Endodermal cell (in vitro differentiated cells): ENCODE measurements at regions not wholly inside any gene's neighbourhood (a gene's known extent, or its start where the extent isn't known, plus 50 kb on each side); places are given as distances from the start of the nearest gene placed in this dataset.

Experiments used
- DNase-seq: peaks from one replicate; pipeline ENCODE4 v3.0.0-alpha.2; 2017
- H3K27ac ChIP-seq: 2 replicates; pipeline ENCODE4 v1.5.1; 2013; ENCODE audit warnings: mild to moderate bottlenecking, low read depth, low read length, moderate library complexity
- H3K27me3 ChIP-seq: 2 replicates; pipeline ENCODE4 v1.6.1; 2013; ENCODE audit warnings: mild to moderate bottlenecking, low read length, moderate library complexity; ENCODE audit not compliant: insufficient read depth, control insufficient read depth, poor library complexity, severe bottlenecking
- H3K36me3 ChIP-seq: 2 replicates; pipeline ENCODE4 v1.7.0; 2013; ENCODE audit warnings: mild to moderate bottlenecking, low read length, moderate library complexity; ENCODE audit not compliant: control insufficient read depth, insufficient read depth
- H3K4me1 ChIP-seq: one replicate; pipeline ENCODE4 v1.7.0; 2013; ENCODE audit warnings: low read length; ENCODE audit not compliant: control insufficient read depth, insufficient read depth
- H3K4me3 ChIP-seq: 2 replicates; pipeline ENCODE4 v1.5.1; 2013; ENCODE audit warnings: mild to moderate bottlenecking, low read length, moderate library complexity
- H3K9ac ChIP-seq: 2 replicates; pipeline ENCODE4 v1.6.1; 2013; ENCODE audit warnings: mild to moderate bottlenecking, low read length, moderate library complexity; ENCODE audit not compliant: poor library complexity, severe bottlenecking; ENCODE audit errors: extremely low read depth
- H3K9me3 ChIP-seq: 2 replicates; pipeline ENCODE4 v1.6.1; 2013; ENCODE audit warnings: mild to moderate bottlenecking, low read length, moderate library complexity; ENCODE audit not compliant: control insufficient read depth
- H3K27ac Mint-ChIP-seq: 2 replicates; pipeline ENCODE4 v1.8.0; 2020; ENCODE audit warnings: mixed read lengths
- H3K27me3 Mint-ChIP-seq: 2 replicates; pipeline ENCODE4 v1.8.0; 2021; ENCODE audit warnings: mild to moderate bottlenecking, mixed read lengths; ENCODE audit not compliant: insufficient read depth
- H3K36me3 Mint-ChIP-seq: 2 replicates; pipeline ENCODE4 v1.8.0; 2020; ENCODE audit warnings: low read depth, mixed read lengths
- H3K4me1 Mint-ChIP-seq: 2 replicates; pipeline ENCODE4 v1.8.0; 2020; ENCODE audit warnings: mixed read lengths
- H3K4me3 Mint-ChIP-seq: 2 replicates; pipeline ENCODE4 v1.8.0; 2020; ENCODE audit warnings: mild to moderate bottlenecking, moderate library complexity, mixed read lengths
- H3K9me3 Mint-ChIP-seq: 2 replicates; pipeline ENCODE4 v1.8.0; 2020; ENCODE audit warnings: mild to moderate bottlenecking, mixed read lengths
- CTCF ChIP-seq: fragments of 200-600 bp; sonication (generic); conservative IDR thresholded peaks from 2 replicates; pipeline ENCODE4 v1.5.0; 2021; ENCODE audit warnings: antibody characterized with exemption, mild to moderate bottlenecking
- WGBS, 2 experiments: methylation state at CpG; one replicate each; pipeline versions ENCODE4 v1.1.5 to v1.1.7; 2013; ENCODE audit warnings: missing lambda C conversion rate in 2 of 2, mixed read lengths in 1 of 2; ENCODE audit not compliant: insufficient coverage in 1 of 2, insufficient read length in 1 of 2; 5-methylcytosine and 5-hydroxymethylcytosine counted together

- Mint-ChIP-seq H3K4me3 (no peak overlapping the region), H3K36me3 (no peaks in the 10 kb centered on the region), H3K27ac (no peak overlapping the region), H3K4me1 (no peaks in the 10 kb centered on the region), H3K9me3 (no peaks in the 10 kb centered on the region), H3K27me3 (no peaks in the 10 kb centered on the region)
- Histone ChIP-seq H3K27me3 (no peaks in the 10 kb centered on the region), H3K4me3 (no peak overlapping the region), H3K27ac (no peak overlapping the region), H3K36me3 (no peaks in the 10 kb centered on the region), H3K9me3 (no peaks in the 10 kb centered on the region), H3K4me1 (peaks cover 6% of the 10 kb centered on the region), H3K9ac (no peak overlapping the region)
- peak; percentile 78 for DNase-seq
- 76 to 100% methylated on average over 1 to 3 of the region's 3 CpGs for WGBS, 2 experiments
- TF ChIP-seq CTCF: peak; percentile 80
These were observed 104.3 kb upstream of the TSC22D2 start for GRCh38 chr3:150303768-150304167.

- no peak overlapping the region for H3K4me3 Mint-ChIP-seq
These were observed 105.9 kb upstream of the TSC22D2 start for GRCh38 chr3:150302246-150302645.

GRCh38 chr3:150300852-150301517, 107.1 kb upstream of the TSC22D2 start:
- Histone ChIP-seq H3K4me1 (peaks cover 3% of the 10 kb centered on the region), H3K27me3 (no peaks in the 10 kb centered on the region), H3K27ac (no peak overlapping the region), H3K36me3 (no peaks in the 10 kb centered on the region), H3K9ac (no peak overlapping the region), H3K4me3 (no peak overlapping the region), H3K9me3 (no peaks in the 10 kb centered on the region)
- Mint-ChIP-seq H3K4me3 (no peak overlapping the region), H3K27ac (no peak overlapping the region), H3K36me3 (no peaks in the 10 kb centered on the region), H3K9me3 (no peaks in the 10 kb centered on the region), H3K4me1 (peaks cover 10% of the 10 kb centered on the region), H3K27me3 (no peaks in the 10 kb centered on the region)
- no peak for TF ChIP-seq CTCF
- no peak for DNase-seq
- WGBS, 2 experiments: 92 to 93% methylated on average over 2 to 8 of the region's 8 CpGs

More at GRCh38 chr3:150302246-150302645, 105.9 kb upstream of the TSC22D2 start:
- no peak for DNase-seq
- Histone ChIP-seq H3K4me3 (no peak overlapping the region), H3K27ac (no peak overlapping the region), H3K9ac (no peak overlapping the region), H3K9me3 (no peaks in the 10 kb centered on the region), H3K36me3 (no peaks in the 10 kb centered on the region), H3K4me1 (peaks cover 3% of the 10 kb centered on the region), H3K27me3 (no peaks in the 10 kb centered on the region)
- no peak for TF ChIP-seq CTCF
- Mint-ChIP-seq H3K9me3 (no peaks in the 10 kb centered on the region), H3K27ac (no peak overlapping the region), H3K27me3 (no peaks in the 10 kb centered on the region), H3K36me3 (no peaks in the 10 kb centered on the region), H3K4me1 (peaks cover under 1% of the 10 kb centered on the region)
